ENCODE measurements at regions not wholly inside any gene's neighbourhood (a gene's known extent, or its start where the extent isn't known, plus 50 kb on each side); places are given as distances from the start of the nearest gene placed in this dataset.

GRCh38 chr18:72378016-72378415 is 166.1 kb downstream of the CBLN2 start:
- H3K9me3 ChIP-seq: no peaks in the 10 kb centered on the region
- no peaks in the 10 kb centered on the region for H3K4me1 ChIP-seq
- DNase-seq (no peak), ATAC-seq (no peak)
- in situ Hi-C loops (cut with MboI; ENCODE audit: low sequenced_read_pairs in 4 of 4): loop anchor here in 1 of 4 donors (25.0 kb wide), 2 partner anchors 91 to 109 kb away; no protein-coding TSS in a partner anchor
- H3K4me3 ChIP-seq: no peak overlapping the region
- no peaks in the 10 kb centered on the region for H3K36me3 ChIP-seq
- intact Hi-C loops (cut with DNase I; ENCODE audit: low total_unique reads): no loop called here
- no peak for TF ChIP-seq CTCF (IDR thresholded peaks at IDR 0.05 in 4 of 5, conservative IDR thresholded peaks at IDR 0.05 in 1 of 5)
- TF ChIP-seq POLR2A (IDR thresholded peaks at IDR 0.05): no peak
- no peaks in the 10 kb centered on the region for H3K27me3 ChIP-seq
- no peak overlapping the region for H3K27ac ChIP-seq

- in situ Hi-C loops (cut with MboI; ENCODE audit: low sequenced_read_pairs in 4 of 4) (loop anchor here in 1 of 4 donors (25.0 kb wide), 2 partner anchors 89 to 111 kb away; no protein-coding TSS in a partner anchor), intact Hi-C loops (cut with DNase I; ENCODE audit: low total_unique reads) (no loop called here)
- TF ChIP-seq POLR2A (IDR thresholded peaks at IDR 0.05) (no peak), CTCF (IDR thresholded peaks at IDR 0.05 in 4 of 5, conservative IDR thresholded peaks at IDR 0.05 in 1 of 5) (no peak)
- DNase-seq (no peak), ATAC-seq (no peak)
- no peak overlapping the region for H3K27ac ChIP-seq
- no peaks in the 10 kb centered on the region for H3K9me3 ChIP-seq
- H3K36me3 ChIP-seq: no peaks in the 10 kb centered on the region
- H3K27me3 ChIP-seq: no peaks in the 10 kb centered on the region
- H3K4me3 ChIP-seq: no peak overlapping the region
- no peaks in the 10 kb centered on the region for H3K4me1 ChIP-seq
Measured at GRCh38 chr18:72376256-72376655, 167.9 kb downstream of the CBLN2 start.

- intact Hi-C loops (cut with DNase I; ENCODE audit: low total_unique reads) (no loop called here), in situ Hi-C loops (cut with MboI; ENCODE audit: low sequenced_read_pairs in 4 of 4) (loop anchor here in 1 of 4 donors (25.0 kb wide), 2 partner anchors 88 to 112 kb away; no protein-coding TSS in a partner anchor)
- TF ChIP-seq POLR2A (IDR thresholded peaks at IDR 0.05) (no peak), CTCF (IDR thresholded peaks at IDR 0.05 in 4 of 5, conservative IDR thresholded peaks at IDR 0.05 in 1 of 5) (no peak)
- H3K4me1 ChIP-seq: no peaks in the 10 kb centered on the region
- H3K9me3 ChIP-seq: no peaks in the 10 kb centered on the region
- no peak overlapping the region for H3K27ac ChIP-seq
- H3K4me3 ChIP-seq: no peak overlapping the region
- DNase-seq (no peak), ATAC-seq (no peak)
- no peaks in the 10 kb centered on the region for H3K27me3 ChIP-seq
- H3K36me3 ChIP-seq: no peaks in the 10 kb centered on the region
Measured at GRCh38 chr18:72375618-72376017, 168.5 kb downstream of the CBLN2 start.

- TF ChIP-seq CTCF (IDR thresholded peaks at IDR 0.05 in 4 of 5, conservative IDR thresholded peaks at IDR 0.05 in 1 of 5) (no peak), POLR2A (IDR thresholded peaks at IDR 0.05) (no peak)
- no peak overlapping the region for H3K27ac ChIP-seq
- H3K4me3 ChIP-seq: no peak overlapping the region
- no peak for ATAC-seq
- intact Hi-C loops (cut with DNase I; ENCODE audit: low total_unique reads): no loop called here
- no peak for DNase-seq
- in situ Hi-C loops (cut with MboI; ENCODE audit: low sequenced_read_pairs in 4 of 4): no loop called here
- H3K36me3 ChIP-seq: no peaks in the 10 kb centered on the region
- no peaks in the 10 kb centered on the region for H3K27me3 ChIP-seq
- no peaks in the 10 kb centered on the region for H3K9me3 ChIP-seq
- H3K4me1 ChIP-seq: no peaks in the 10 kb centered on the region
Measured at GRCh38 chr18:72372076-72372475, 172.1 kb downstream of the CBLN2 start.

- H3K36me3 ChIP-seq: no peaks in the 10 kb centered on the region
- in situ Hi-C loops (cut with MboI; ENCODE audit: low sequenced_read_pairs in 4 of 4): no loop called here
- intact Hi-C loops (cut with DNase I; ENCODE audit: low total_unique reads): no loop called here
- ATAC-seq (no peak), DNase-seq (no peak)
- no peak overlapping the region for H3K27ac ChIP-seq
- no peaks in the 10 kb centered on the region for H3K4me1 ChIP-seq
- no peaks in the 10 kb centered on the region for H3K27me3 ChIP-seq
- TF ChIP-seq CTCF (IDR thresholded peaks at IDR 0.05 in 4 of 5, conservative IDR thresholded peaks at IDR 0.05 in 1 of 5) (no peak), POLR2A (IDR thresholded peaks at IDR 0.05) (no peak)
- no peak overlapping the region for H3K4me3 ChIP-seq
- no peaks in the 10 kb centered on the region for H3K9me3 ChIP-seq
Measured at GRCh38 chr18:72368308-72368707, 175.8 kb downstream of the CBLN2 start.
